HG03039 (cell line): ENCODE measurements at regions not wholly inside any gene's neighbourhood (a gene's known extent, or its start where the extent isn't known, plus 50 kb on each side); places are given as distances from the start of the nearest gene placed in this dataset.
"Not testable (repeated sequence)": the region's sequence is repeated elsewhere in the genome, so short reads cannot be mapped to it uniquely, and the experiment has no call there.

Source experiments
- ATAC-seq: cut with Tn5 transposase; IDR thresholded peaks from one replicate; pipeline ENCODE4 v1.9.1; 2021; ENCODE audit warnings: mild to moderate bottlenecking, moderate library complexity; ENCODE audit not compliant: unreplicated experiment

DNA sequence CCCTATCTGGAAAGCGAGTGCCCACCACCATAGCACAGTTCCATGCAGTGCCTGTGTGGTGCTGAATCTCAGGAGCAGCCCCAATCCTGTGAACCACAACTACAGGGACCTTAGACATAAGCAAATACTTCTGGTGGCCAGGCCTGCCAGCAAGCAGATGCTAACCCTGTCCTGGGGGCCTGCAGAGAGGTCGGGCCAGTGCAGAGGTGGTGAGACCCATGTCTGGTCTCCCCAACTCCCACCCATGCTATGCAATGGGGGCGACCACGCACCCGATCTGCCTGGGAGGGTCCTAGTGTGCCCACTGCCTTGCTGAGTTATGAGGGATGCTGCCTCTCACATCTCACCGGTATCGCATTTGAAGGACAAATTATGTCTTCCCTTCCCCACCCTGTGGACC is 151.6 kb upstream of the ZNF337 start:
- ATAC-seq: no peak

DNA sequence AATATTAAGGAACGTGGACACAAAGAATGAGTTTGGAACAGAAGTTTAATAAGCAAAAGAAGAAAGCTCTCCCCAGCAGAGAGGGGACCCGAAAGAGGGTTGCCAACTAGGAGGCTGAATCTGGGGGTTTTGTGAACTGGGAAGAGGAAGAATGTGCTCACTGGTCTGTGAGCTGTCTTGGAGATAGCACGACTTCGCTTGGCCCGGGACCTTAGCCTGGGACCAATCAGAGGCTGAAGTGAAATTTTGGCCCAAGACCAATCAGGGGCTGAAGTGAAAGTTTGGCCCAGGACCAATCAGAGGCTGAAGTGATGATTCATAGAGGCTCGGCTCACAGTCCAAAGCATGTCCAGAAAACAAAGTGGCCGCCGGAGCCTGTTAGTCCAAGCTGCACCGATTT is 148.0 kb upstream of the ZNF337 start:
- ATAC-seq: not testable (repeated sequence)

DNA sequence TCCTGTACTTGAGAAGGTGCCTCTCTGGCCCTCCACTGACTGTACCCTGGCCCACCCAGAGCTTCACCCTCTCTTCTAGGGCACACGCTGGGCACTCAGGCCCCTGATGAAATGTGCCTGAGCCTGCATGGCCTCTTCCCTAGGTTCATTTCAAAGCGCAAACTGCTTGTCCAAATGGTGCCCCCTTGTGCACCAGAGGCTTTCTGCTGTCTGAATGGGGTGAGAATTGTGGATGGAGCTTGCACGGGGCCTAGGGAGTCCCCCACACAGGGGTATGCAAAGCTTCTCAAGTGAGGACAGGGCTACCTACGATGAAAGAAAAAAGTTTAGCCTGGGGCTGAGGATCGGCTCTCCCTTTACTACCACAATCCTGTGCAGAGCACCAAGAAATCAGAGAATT is 116.9 kb upstream of the ZNF337 start:
- ATAC-seq: not testable (repeated sequence)

DNA sequence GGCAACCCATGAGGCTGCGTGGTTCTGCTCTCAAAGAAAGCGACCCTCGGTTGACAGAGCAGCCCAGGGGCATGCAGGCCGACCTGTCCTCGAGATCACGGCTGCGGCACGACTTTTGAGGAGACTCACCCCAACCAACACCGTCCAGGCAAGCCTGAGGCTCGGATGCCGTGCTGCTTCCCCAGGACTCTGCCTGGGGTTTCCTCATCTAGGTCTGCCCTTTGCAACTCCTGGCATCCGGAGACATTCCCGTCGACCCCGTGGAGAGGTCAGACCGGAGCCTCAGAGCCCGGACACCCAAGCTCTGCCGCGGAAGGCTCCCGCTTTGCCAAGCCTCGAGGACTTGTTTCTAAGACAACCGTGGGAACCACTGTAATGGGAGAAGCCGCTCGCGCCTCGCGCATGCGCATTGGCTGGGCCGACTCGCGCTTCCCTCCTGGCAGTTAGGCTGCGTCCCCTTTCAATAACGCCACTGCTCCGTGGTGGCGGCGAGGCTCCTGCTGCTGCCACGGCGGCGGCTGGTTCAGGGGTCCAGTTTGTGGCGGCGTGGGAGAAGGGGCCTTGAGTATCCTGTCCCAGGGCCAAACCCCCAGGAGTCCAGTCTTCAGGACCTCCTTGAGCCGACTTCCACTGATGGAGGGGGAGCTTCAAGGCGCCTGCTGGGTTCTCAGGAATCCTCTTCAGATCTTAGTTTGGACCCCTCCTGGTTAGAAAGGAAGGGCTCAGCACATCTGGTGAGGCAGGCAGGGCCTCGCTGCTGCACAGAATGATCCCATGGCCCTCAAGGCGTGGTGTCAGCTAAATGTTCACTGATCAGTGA is 101.7 kb upstream of the ZNF337 start:
- ATAC-seq: not testable (repeated sequence)

DNA sequence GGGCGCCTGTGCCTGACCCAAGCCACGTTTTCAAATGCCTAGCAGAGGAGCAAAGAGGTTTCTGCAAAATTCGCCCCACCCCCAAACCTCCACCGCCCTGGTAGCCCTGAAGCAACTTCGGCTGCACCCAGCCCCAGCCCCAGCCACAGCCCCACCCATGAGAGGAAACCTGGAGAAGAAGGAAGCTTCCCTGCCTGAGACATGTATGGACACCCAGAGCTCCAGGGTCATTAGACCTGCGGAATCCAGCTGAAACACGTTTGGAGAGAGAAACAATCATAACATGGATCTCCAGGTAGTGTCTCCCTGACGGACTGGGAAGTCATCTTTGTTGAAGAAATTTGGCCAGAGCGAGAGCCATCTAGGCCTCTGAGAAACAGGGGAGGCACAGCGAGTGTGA is 100.4 kb upstream of the ZNF337 start:
- ATAC-seq: not testable (repeated sequence)

DNA sequence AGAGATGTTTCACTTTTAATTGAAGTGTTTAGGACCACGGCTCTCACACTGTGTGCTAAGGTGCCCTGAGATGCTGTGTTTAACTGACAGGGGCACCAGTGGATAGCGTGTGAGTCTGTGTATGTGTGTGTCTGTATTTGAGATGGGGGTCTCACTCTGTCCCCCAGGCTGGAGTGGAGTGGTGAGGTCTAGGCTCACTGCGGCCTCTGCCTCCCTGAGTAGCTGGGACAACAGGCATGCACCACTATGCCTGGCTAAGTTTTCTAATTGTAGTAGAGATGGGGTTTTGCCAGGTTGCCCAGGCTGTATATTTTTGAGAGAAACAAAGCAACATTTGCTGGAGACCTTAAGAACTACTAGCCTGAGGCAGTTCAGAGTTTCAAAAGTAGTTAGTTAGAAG is 80.6 kb upstream of the ZNF337 start:
- not testable (repeated sequence) for ATAC-seq

DNA sequence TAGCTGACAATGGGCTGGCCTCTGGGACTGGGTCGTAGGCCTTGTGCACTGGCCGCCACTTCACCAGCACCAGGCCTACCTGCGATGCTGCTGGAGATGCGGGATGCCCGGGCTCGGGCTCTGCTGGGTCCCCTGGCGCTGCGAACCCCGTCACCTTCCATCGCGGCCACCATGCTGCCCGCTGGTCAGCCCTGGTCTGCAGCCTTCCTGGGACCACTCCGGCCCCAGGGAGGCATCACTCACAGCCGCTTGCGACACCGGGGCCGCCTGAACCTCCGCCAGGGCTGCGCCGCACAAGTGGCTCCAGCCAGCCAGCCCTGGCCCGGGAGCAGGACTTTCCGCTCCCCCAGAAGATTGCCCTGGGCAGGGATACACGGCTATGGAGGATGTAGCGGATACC is 78.1 kb upstream of the ZNF337 start:
- ATAC-seq: not testable (repeated sequence)

DNA sequence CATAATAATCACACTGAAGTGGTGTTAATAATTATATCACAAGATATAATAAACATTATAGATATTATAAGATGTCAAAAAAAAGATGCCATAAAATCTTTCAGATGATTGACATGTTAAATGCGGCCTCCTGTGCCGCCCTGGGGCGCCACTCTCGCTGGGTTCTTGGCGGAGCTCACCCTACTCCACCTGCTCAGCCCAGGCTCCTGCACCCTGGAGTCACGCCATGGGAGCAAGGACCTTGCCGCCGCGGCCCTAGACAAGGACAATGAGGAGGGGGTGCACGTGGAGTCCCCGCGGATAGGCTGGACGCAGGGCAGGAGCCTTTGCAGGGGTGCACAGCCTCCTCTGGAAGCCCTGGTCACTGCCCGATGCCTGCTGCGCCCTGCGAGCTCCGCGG is 77.5 kb upstream of the ZNF337 start:
- not testable (repeated sequence) for ATAC-seq

DNA sequence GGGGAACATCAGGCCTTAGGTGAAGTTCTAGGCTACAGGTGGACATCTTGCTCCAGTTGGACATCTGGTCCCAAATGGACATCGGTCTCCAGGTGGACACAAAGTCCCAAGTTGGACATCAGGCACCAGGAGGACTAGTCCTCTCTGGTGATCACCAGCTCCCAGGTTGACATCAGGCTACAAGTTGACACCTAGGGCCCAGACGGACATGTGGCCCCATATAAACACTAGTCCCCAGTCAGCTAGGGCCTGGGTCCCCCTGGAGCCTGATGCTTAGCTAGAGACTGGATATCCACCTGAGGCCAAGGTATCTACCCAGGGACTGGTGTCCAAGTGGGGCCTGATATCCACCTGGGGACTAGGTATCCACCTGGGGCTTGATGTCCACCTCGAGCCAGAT is 75.8 kb upstream of the ZNF337 start:
- not testable (repeated sequence) for ATAC-seq

DNA sequence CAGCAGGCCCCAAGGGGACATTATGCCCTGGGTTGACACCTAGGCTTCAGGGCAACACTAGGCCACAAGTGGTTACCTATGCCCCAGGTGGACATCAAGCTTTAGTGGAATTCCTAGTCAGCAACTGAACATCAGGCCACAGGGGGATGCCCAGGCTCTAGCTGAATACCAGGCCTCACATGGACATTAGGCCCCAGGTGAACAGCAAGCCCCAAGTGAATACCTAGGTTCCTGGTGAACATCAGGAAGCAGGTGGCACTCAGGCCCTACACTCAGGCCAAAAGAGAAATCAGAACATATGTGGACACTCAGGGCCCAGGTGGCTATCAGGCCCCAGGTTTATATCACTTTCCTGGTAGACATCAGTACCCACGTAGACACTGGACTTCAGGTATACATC is 75.2 kb upstream of the ZNF337 start:
- not testable (repeated sequence) for ATAC-seq

DNA sequence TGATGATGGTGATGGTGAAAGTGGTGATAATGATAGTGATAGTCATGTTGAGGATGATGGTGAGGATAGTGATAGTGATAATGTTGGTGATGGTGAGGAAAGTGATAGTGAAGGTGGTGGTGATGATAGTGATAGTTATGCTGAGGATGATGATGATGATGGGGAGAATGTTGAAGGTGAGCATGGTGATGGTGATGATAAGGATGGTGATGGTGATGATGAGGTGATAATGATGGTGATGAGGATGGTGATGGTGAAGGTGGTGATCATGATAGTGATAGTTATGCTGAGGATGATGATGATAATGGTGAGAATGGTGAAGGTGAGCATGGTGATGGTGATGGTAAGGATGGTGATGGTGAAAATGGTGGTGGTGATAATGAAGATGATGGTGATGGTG is 64.9 kb upstream of the ZNF337 start:
- no peak for ATAC-seq

DNA sequence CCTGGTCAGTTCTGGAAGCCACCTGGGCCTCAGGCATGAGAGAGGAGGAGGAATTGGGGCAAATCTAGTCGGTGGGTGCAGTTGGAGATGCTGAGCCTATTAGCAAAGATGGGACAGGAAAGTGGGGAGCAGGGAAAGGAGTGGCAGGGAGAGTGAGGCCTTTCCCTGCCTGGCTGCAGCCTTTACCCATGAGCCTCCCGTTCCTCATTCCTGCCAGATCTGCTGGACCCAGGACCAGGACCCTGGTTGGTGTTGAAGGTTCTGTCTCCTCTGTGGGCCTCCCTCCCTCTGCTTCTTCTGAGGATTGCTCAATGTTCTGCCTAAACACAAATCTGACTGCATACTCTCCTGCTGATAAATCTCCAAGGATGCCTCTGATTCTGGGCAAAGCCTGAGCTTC is 64.4 kb upstream of the ZNF337 start:
- ATAC-seq: not testable (repeated sequence)

DNA sequence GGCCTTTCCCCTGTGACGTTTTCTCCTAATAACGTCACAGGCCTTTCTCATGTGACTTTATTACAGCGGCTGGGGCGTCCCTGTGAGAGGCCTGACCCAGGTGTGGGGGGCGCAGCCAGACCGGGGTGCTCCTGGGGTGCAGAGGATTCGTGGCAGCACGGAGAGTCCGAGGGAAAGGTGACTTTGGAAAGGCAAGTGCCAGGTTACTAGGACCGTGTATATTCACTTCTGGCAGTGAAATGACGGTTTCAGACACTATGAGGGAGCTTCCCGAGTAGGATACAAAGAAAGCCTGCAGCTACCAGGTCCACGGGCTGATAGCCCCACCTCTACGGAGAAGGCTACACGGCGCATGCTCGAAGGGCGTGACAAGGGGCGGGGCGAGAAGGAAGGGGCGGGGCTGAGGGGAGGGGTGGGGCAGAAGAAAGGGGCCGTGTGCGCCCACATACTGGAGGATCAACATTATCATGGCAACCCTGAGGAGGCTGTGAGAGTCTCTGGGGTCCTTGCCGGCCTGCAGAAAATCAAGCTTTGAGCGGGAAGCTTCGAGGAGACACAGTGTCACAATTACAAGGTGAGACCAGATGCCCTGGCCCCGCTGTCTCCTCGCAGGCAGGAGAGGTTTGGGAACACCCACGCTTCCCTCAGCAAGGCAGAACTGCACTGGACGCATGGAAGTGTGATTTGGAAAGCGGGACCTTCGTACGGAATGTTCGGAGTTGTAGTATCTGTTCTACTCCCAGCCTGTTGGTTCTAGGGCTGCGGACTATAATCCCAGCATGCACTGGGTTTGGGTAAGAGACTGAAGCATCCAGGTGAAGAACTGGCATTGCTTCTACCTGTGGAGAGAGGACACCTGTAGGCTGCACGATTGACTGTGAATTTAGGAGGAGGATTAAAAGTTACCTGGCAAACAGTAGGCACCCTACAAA is 54.4 kb upstream of the ZNF337 start:
- no peak for ATAC-seq

DNA sequence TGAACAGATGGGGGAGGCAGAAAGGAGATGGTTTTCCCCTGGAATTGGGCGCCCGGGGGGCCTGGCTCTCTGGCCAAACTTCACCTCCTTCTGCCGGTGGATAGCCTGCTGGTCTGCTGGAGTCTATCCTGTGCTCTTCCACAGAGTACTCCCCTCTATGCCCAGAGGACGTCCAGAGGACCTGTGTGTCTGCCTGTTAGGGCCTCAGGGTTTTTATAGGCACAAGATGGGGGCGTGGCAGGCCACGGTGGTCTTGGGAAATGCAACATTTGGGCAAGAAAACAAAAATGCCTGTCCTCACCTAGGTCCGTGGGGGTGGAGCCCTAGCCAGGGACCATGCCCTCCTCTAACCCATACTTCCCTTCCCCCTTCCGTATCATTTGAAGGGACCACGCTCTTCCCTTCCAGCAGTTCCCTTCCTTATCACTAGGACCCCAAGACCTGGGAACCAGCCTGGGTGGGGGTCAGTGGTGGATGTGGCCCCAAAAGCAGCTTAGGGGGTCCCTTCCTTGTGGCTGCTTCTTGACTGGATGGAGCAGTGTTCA is 53.6 kb upstream of the ZNF337 start:
- ATAC-seq: no peak

DNA sequence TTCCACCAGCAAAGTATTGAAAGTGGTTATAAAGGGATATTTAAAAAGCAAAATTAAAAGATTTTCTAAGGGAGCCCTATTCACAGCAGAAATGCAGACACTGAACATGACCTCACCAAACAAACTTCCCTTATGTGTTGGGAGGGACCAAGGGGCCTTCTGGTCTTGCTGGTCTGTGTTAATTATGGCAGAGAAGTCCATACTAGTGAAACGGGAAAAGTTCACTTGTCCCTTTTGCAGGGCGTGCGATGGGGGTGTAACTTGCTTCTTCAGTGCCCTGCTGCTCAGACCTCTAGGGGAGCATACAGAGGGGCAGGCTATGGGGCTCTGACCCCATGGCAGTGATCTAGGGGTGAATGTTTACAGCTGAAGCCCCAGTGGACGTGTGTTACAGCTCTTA is 53.0 kb upstream of the ZNF337 start:
- ATAC-seq: no peak
